GM21717 (cell line): ENCODE measurements at regions not wholly inside any gene's neighbourhood (a gene's known extent, or its start where the extent isn't known, plus 50 kb on each side); places are given as distances from the start of the nearest gene placed in this dataset.
A peak's percentile ranks its signal among the peaks of the same experiment; 100 is the strongest.

ENCODE experiments used
- ATAC-seq: cut with Tn5 transposase; IDR thresholded peaks from one replicate; pipeline ENCODE4 v1.9.1; 2021; ENCODE audit warnings: mild to moderate bottlenecking, moderate library complexity; ENCODE audit not compliant: unreplicated experiment

GRCh38 chr3:102102394-102102793 is 253.1 kb downstream of the NFKBIZ start:
- no peak for ATAC-seq

GRCh38 chr3:102104033-102104432 is 254.7 kb downstream of the NFKBIZ start:
- no peak for ATAC-seq

DNA sequence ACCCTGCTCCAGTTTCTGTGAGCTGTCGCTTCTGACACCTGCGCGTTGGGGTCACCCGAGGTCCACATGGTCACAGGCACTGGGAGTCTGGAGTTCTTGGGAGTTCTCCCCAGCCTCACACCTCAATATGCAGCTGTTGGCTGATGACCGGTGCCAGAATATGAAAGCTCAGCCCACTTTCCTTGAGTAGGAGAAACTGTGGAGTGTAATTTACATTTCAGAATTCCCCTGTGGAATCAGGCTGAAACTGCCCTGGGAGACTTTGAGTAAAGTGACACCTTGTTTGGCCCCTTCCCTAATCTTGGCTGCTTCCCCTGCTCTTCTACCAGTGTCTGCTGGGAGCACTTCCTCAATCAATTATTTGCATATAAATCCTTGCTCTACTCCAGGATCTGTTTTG is 255.9 kb downstream of the NFKBIZ start:
- no peak for ATAC-seq

DNA sequence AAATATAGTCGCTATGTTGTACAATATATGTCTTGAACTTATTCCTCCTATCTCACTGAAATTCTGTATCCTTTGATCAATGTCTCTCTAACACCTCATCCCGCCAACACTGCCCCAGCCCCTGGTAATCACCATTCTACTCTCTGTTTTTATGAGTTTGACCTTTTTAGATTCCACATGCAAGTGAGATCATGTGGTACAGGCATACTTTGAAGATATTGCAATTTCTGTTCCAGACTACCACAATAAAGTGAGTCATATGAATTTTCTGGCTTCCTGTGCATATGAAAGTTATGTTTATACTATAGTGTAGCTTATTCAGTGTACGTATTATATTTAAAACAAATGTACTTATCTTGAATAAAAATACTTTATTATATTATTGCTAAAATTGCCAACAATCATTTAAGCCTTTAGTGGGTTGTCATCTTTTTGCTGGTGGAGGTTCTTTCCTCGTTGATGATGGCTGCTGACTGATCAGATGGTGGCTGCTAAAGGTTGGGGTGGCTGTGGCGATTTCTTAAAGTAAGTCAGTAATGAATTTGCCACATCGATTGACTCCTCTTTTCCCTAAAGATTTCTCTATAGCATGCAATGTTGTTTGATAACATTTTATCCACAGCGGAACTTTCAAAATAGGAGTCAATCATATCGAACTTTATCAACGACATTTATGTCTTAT is 257.2 kb downstream of the NFKBIZ start:
- no peak for ATAC-seq

- ATAC-seq: no peak
Measured at GRCh38 chr3:102112704-102113230, 263.5 kb downstream of the NFKBIZ start.

DNA sequence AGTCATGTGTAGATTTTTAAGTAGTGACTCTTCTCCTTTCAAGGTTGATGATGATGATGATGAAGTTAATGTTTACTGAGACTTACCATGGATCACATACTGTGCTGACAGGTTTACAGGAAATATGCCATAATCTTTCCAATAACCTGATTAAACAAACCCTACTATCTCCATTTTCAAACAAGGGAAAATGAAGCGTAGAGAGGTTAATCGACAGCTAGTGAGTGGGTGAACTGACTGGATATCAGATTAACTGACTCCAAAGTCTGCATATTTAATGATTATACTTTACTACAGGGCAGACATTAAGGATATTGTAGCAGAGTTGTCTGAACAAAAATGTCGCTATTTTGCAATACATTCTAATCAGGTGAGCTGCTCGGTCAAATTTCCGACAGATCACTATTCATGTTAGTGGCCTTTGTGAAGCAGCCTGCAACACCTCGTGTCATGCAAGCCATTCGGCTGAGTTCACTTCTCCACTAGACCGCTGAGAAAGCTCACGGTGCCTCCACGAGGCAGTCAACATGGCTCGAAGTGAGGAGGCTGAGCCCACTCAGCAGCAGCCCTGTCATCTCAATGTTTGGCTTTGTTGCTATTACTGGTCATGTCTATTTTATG is 264.2 kb downstream of the NFKBIZ start:
- ATAC-seq: no peak

DNA sequence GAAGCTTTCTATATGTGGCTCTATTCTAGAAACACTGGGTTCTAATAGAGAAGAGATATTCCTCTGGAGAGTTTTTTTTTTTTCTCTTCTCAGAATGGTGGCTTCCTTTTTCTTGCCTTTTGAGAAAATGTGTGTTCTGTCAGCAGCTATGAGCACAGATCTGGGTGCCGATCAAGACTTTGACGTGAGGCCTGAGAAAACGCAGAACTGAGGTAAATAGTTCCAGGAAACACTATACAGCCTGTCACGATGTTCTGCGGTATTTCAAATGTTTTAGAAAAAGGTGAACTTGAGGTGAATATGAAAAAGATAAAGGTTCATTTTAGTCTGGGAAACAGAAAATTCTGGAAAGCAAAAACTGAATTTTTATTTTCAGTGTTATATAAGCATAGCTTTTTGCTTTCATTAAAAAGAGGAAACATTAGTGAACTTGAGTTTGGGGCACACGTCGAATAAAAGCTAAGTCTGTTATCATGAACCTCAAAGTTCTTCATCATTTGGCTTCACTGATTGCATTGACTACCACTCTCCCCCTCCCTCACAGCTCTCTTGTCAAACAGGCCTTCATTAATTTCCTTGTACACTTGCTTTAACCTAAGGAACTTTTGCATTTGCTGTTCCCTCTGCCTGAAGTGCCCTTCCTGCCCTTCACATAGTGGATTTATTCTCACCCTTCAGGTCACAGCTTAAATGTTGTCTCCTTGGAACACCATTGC is 265.1 kb downstream of the NFKBIZ start:
- ATAC-seq: no peak

GRCh38 chr3:102122527-102122926 is 273.2 kb downstream of the NFKBIZ start:
- ATAC-seq: no peak

DNA sequence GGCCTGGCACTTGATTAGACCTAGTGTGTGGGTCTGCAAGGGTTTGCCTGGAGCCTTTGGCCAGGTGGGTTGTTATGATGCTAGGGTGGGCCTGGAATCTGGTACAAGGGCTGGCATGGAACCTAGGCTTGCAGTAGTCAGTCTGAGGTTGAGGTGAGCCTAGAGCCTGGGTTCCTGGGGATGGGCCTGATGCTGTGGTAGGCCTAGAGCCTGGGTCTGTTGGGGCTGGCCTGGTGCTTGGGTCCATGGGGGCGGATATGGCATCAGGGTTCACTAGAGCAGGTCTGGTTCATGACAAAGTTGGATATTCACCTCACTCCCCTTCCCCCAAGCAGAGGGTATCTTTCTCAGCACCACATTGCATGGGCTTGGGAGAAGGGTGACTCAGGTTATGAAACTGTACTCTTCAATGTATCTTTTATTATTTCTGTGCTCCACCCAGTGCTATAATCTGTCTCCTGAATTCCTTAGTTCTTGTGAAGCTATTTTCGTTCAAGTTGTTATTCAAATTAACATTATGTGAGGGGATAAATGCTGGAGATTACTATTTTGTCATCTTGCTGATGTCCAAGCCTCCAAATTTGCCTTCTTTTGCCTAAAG is 274.4 kb downstream of the NFKBIZ start:
- no peak for ATAC-seq

DNA sequence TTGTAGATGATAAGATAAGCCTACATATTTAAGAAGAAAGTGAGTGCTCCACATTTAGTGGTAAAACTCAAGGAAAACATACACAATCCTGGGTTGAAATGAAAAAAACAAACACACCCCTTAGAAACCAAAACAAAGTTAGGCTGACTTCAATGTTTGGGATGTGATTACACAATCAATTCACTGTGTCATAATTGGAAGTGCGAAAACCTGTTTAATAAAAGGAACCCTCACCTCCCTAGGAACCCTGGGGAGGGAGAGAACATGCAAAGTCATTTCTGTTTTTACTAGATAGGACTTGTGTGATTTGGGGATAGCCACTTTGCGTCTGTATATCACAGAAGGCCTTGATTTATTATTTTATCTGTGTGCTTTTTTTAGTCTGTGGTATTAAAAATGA is 275.0 kb downstream of the NFKBIZ start:
- ATAC-seq: no peak

DNA sequence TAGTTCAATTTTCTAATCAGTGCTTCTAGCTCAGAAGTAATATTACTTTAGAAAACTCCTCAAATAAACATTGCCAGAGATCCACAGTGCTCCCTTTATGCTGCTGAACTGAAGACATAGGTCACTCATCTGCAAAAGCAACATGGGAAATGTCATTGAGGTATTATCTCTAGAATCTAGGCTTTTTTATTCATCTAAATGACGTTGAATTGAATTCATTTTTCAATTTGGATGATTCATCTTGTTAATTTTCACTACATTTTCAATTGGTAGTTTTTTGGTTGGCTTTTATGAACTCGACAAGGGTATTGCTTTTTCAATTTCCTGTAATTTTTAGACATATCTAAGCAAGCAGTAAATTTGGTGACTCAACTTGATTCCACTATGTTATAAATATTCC is 275.4 kb downstream of the NFKBIZ start:
- ATAC-seq: no peak

DNA sequence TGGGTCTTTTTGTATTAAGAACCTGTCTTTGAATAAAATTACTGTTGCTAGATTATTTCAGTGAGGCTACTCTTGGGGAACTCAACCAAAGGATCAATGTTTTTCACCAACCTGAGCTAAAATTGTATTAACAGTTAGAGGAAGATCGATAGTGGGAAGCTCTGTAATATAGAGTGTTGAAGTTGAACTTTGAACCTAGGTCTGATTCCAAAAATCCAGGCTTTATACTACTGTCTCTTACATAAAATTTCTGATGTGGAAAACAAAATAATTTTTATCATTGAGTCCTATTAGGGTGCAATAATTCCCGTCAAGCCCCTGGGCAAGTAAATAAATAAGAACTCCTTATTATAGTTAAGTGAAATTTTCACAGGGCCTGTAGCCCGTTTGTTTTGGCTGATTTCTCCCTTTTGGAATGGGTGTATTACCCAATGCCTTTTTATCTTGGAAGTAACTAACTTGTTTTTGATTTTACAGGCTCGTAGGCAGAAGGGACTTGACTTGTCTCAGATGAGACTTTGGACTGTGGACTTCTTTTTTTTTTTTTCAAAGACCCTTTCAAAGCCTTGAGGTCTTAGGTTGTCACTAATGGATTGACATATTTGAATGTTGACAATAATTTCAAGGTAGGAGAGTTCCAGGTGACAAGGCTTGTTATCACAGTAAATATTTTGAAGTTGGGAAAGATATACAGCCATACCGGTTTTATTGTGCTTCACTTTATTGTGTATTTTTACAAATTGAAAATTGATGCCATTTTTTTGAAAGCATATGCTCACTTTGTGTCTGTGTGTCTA is 276.1 kb downstream of the NFKBIZ start:
- ATAC-seq: no peak

DNA sequence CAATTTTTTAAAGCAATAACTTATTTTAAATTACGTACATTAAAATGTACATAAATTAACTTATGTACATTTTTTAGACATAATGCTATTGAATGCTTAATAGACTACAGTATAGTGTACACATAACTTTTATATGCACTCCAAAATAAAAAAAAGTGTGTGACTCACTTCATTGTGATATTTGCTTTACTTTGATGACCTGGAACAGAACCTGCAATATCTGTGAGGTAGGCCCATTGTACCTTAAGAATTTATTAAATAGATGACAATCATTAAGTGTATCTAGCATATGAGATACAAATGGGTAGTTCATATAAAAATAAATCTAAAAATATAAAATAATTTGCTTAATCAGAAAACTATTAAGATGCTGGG is 276.7 kb downstream of the NFKBIZ start:
- ATAC-seq: no peak

- peak; percentile 63 for ATAC-seq
Measured at GRCh38 chr3:102129760-102130608, 280.7 kb downstream of the NFKBIZ start.

DNA sequence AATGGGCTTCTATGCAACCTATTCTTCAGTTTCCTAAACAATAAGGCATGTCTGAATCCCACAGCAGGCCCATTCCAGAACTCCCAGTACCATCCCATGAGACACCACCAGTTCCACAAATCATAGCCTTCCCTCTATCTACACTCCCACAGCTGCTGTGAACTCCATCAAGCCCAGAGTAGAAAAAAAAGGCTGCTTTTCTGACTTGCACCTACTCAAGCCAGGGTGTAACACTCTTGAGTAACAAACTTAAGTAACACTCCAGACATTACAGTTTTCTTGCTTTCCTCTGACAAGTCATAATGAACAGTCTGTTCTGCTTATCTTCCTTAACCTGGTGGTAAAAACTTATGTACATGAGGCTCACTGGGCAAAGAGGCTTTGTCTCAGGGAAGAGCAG is 283.1 kb downstream of the NFKBIZ start:
- no peak for ATAC-seq

DNA sequence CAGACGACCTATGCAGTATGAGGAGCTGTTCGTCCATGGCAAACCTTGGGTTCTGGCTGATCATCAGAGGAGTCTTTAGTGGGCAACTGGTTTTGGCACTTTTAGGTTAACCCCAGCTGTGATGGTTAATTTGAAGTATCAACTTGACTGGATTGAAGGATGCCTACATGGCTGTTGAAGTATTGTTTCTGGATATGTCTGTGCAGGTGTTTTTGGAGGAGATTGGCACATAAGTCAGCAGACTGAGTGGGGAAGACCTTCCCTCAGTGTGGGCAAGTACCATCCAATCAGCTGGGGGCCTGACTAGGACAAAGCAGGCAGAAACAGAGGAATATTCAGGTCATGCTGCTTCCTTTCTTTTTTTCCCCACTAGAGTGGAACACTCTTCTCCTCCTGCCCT is 284.1 kb downstream of the NFKBIZ start:
- no peak for ATAC-seq

- no peak for ATAC-seq
Measured at GRCh38 chr3:102135316-102135715, 286.0 kb downstream of the NFKBIZ start.

- ATAC-seq: peak; percentile 59
Measured at GRCh38 chr3:102136183-102136582, 286.9 kb downstream of the NFKBIZ start.

DNA sequence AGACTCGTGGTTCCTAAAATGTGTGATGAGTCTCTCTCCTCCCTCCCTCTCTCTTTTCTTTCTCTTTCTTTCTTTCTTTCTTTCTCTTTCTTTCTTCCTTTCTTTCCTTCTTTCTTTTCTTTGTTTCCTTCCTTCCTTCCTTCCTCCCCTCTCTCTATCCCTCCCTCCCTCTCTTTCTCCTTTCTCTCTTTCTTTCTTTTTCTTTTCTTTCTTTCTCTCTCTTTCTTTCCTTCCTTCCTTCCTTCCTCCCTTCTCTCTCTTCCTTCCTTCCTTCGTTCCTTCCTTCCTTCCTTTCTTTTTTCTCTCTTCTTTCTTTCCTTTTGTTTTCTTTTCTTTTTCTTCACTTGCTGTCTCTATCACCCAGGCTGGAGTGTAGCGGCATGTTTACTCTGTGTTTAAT is 290.8 kb downstream of the NFKBIZ start:
- ATAC-seq: no peak
